ENCODE measurements at regions not wholly inside any gene's neighbourhood (a gene's known extent, or its start where the extent isn't known, plus 50 kb on each side); places are given as distances from the start of the nearest gene placed in this dataset.

DNA sequence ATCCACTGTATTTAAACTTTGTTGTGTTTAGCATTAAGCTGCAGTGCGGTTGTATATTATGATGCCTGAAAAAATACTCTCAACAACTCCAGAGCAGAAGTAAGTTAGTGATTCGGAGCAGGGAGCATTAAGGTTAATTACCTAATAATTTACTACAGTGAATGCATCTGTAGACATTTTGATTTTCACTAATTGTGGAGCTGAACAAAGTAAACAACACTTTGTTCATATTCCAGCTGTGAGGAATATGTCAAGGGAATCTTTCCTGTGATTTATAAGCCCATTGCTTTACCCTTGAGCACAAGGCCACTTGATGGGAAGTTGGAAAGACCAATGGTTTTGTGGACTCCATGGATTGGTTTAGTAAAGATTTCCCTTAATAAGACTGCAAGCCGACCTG lies 77.1 kb downstream of the CBLN4 start:
- no peak for TF ChIP-seq ARNT (IDR thresholded peaks at IDR 0.05)
- TF ChIP-seq SUZ12 (IDR thresholded peaks at IDR 0.05) = no peak
- TF ChIP-seq HDGF (IDR thresholded peaks at IDR 0.05; ENCODE audit: borderline replicate concordance) = no peak
- TF ChIP-seq SP1 (IDR thresholded peaks at IDR 0.05) = no peak
- TF ChIP-seq ZNF384 (IDR thresholded peaks at IDR 0.05) = no peak
- TF ChIP-seq FOXM1 (IDR thresholded peaks at IDR 0.05; ENCODE audit: borderline replicate concordance) = no peak
- no peak for TF ChIP-seq BHLHE40 (IDR thresholded peaks at IDR 0.05; ENCODE audit: borderline replicate concordance)
- TF ChIP-seq, protein P1, sequence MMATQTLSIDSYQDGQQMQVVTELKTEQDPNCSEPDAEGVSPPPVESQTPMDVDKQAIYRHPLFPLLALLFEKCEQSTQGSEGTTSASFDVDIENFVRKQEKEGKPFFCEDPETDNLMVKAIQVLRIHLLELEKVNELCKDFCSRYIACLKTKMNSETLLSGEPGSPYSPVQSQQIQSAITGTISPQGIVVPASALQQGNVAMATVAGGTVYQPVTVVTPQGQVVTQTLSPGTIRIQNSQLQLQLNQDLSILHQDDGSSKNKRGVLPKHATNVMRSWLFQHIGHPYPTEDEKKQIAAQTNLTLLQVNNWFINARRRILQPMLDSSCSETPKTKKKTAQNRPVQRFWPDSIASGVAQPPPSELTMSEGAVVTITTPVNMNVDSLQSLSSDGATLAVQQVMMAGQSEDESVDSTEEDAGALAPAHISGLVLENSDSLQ (IDR thresholded peaks at IDR 0.05) = no peak
- TF ChIP-seq LEF1 (IDR thresholded peaks at IDR 0.05; ENCODE audit: borderline replicate concordance) = no peak
- no peak for TF ChIP-seq CTBP1 (IDR thresholded peaks at IDR 0.05; ENCODE audit: borderline replicate concordance)
- no peak for TF ChIP-seq TARDBP (IDR thresholded peaks at IDR 0.05)
- DNase-seq (ENCODE audit: extremely low spot score) = no peak
- CTCF ChIA-PET = no interaction called here
- POLR2A ChIA-PET = no interaction called here

DNA sequence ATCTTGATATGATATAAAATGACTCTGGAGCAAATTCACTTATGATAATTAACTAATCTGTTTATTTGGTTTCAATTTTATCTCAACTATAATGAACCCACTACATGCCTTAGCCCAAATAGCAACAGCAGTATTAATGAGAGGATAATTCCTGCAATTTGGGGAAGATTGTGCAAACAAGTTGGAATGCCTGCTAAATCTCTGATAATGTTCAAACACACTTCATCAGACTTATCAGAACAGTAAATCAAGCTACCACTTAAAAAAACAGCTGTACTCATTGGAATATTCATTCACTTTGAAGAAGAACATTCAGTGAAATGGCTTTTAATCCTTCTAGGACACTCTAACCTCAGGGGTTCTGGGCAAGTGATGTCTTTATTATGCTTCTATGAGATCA lies 85.4 kb downstream of the CBLN4 start:
- no peak for DNase-seq (ENCODE audit: extremely low spot score)
- POLR2A ChIA-PET = no interaction called here
- no peak for TF ChIP-seq ZNF384 (IDR thresholded peaks at IDR 0.05)
- no peak for TF ChIP-seq BHLHE40 (IDR thresholded peaks at IDR 0.05; ENCODE audit: borderline replicate concordance)
- no peak for TF ChIP-seq SUZ12 (IDR thresholded peaks at IDR 0.05)
- TF ChIP-seq, protein P1 (IDR thresholded peaks at IDR 0.05) = no peak
- no peak for TF ChIP-seq ELF4 (IDR thresholded peaks at IDR 0.05)
- no peak for TF ChIP-seq HDGF (IDR thresholded peaks at IDR 0.05; ENCODE audit: borderline replicate concordance)
- TF ChIP-seq FOXK2 (IDR thresholded peaks at IDR 0.05) = no peak
- TF ChIP-seq NFRKB (IDR thresholded peaks at IDR 0.05) = no peak
- no peak for TF ChIP-seq FOXA1 (IDR thresholded peaks at IDR 0.05)
- CTCF ChIA-PET = no interaction called here

DNA sequence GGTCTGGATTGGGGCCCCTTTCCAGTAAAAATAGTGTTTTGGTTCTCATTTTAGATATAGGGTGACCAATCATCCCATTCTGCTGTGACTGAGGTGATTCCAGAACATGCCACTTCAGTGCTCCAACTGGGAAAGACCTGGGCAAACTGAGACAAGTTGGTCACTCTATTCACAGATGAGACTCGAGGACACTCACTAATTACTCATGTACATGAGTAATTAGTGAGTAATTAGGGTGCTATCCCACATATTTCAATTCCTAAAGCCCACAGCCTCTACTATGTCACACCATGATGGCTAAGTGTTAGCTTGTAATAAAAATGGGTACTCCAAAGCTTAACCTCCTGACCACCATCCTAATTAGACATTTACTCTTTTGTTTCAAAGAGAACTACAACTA lies 86.0 kb downstream of the CBLN4 start:
- CTCF ChIA-PET = no interaction called here
- POLR2A ChIA-PET = no interaction called here
- no peak for DNase-seq (ENCODE audit: extremely low spot score)
- TF ChIP-seq NFRKB (IDR thresholded peaks at IDR 0.05) = no peak
- TF ChIP-seq, protein P1 (IDR thresholded peaks at IDR 0.05) = no peak

DNA sequence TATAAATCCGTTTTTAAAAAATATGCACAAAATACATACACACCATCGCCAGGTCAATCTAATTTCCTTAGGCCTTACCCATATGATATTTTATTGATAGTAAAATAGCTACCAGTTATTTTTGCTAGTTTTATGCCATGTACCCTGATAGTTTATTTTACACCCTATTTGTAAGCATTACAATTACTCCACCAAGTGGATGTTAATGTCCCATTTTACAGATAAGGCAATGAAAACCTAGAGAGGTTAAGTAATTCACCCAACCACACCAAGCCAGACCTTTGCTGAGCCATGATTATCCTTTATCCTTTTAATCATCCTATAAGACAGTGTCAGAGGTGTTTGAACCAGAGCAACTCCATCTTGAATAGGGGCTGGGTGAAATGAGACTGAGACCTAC lies 86.8 kb downstream of the CBLN4 start:
- CTCF ChIA-PET = no interaction called here
- TF ChIP-seq SP1 (IDR thresholded peaks at IDR 0.05) (no peak), SUZ12 (IDR thresholded peaks at IDR 0.05) (no peak), CTBP1 (IDR thresholded peaks at IDR 0.05; ENCODE audit: borderline replicate concordance) (no peak), ARNT (IDR thresholded peaks at IDR 0.05) (no peak), L3MBTL2 (conservative IDR thresholded peaks at IDR 0.05) (no peak), FOXA1 (IDR thresholded peaks at IDR 0.05) (no peak)
- TF ChIP-seq, protein P1 (IDR thresholded peaks at IDR 0.05) = no peak
- DNase-seq (ENCODE audit: extremely low spot score) = no peak
- POLR2A ChIA-PET = no interaction called here

DNA sequence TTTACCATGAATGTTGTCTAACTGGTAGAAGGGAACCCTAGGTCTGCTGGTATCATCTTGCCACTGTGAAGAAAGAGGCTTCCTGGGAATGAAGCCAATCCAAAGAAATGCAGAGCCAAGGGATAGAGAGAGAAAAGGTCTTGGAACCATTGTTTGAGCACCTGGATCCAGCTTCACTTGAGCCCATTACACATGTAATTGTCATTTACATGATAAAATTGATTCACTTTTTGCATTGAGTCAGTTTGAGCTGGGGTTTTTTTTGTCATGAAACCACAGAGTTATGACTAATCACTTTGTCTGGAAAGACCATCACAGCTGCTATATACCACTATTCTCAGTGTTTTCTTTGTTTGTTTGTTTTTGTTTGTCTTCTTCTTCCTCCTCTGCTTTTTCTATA lies 112.3 kb downstream of the CBLN4 start:
- POLR2A ChIA-PET = no interaction called here
- TF ChIP-seq FOXA1 (IDR thresholded peaks at IDR 0.05) (no peak), FOXM1 (IDR thresholded peaks at IDR 0.05; ENCODE audit: borderline replicate concordance) (no peak), ZNF384 (IDR thresholded peaks at IDR 0.05) (no peak), ELF4 (IDR thresholded peaks at IDR 0.05) (no peak), HDGF (IDR thresholded peaks at IDR 0.05; ENCODE audit: borderline replicate concordance) (no peak), TARDBP (IDR thresholded peaks at IDR 0.05) (no peak), NFRKB (IDR thresholded peaks at IDR 0.05) (no peak), SP1 (IDR thresholded peaks at IDR 0.05) (no peak), LEF1 (IDR thresholded peaks at IDR 0.05; ENCODE audit: borderline replicate concordance) (no peak), L3MBTL2 (conservative IDR thresholded peaks at IDR 0.05) (no peak), BHLHE40 (IDR thresholded peaks at IDR 0.05; ENCODE audit: borderline replicate concordance) (no peak), SUZ12 (IDR thresholded peaks at IDR 0.05) (no peak)
- TF ChIP-seq, protein P1 (IDR thresholded peaks at IDR 0.05) = no peak
- no peak for DNase-seq (ENCODE audit: extremely low spot score)
- CTCF ChIA-PET = no interaction called here

DNA sequence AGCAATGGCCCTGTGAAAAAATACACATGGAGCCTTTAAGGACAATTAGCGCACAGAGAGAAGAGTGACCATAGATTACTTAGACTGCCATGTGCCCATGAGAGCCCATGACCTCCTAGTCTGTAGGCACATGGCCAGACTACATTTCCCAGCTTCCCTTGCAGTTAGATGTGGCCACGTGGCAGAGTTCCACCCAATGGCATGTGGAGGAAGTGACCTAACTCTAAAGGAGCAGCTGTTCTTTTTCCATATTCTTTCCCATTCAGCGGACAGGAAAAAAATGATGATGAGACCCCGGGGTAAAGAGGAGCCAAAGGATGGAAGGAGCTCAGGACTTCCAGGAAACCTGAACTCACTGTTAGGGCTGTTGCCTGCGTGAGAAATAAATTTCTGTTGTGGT lies 116.6 kb downstream of the CBLN4 start:
- ChIA-PET POLR2A (no interaction called here), CTCF (no interaction called here)
- no peak for DNase-seq (ENCODE audit: extremely low spot score)
- TF ChIP-seq SP1 (IDR thresholded peaks at IDR 0.05) (no peak), FOXA1 (IDR thresholded peaks at IDR 0.05) (no peak), BHLHE40 (IDR thresholded peaks at IDR 0.05; ENCODE audit: borderline replicate concordance) (no peak), ELF4 (IDR thresholded peaks at IDR 0.05) (no peak), FOXK2 (IDR thresholded peaks at IDR 0.05) (no peak), NFRKB (IDR thresholded peaks at IDR 0.05) (no peak), FOXM1 (IDR thresholded peaks at IDR 0.05; ENCODE audit: borderline replicate concordance) (no peak), LEF1 (IDR thresholded peaks at IDR 0.05; ENCODE audit: borderline replicate concordance) (no peak)
- TF ChIP-seq, protein P1 (IDR thresholded peaks at IDR 0.05) = no peak
